Uterus (tissue), 3 donors: ENCODE measurements at regions not wholly inside any gene's neighbourhood (a gene's known extent, or its start where the extent isn't known, plus 50 kb on each side); places are given as distances from the start of the nearest gene placed in this dataset.

Source experiments
- DNase-seq, 2 donors: peaks; one replicate each; pipeline ENCODE4 v3.0.0-alpha.2; 2019 to 2020
- H3K27ac ChIP-seq, 2 donors: fragments of 200-600 bp; sonication (generic); 1 replicate in 1 of 2; 2 replicates in 1 of 2; pipeline ENCODE4 v1.5.1; 2016 to 2018
- H3K27me3 ChIP-seq, 2 donors: fragments of 200-600 bp; sonication (generic); one replicate each; pipeline ENCODE4 v1.5.1; 2018 to 2019; ENCODE audit warnings: control low read depth in 1 of 2
- H3K36me3 ChIP-seq, 2 donors: fragments of 200-600 bp; sonication (generic); one replicate each; pipeline ENCODE4 v1.5.1; 2019; ENCODE audit warnings: control low read depth in 1 of 2
- H3K4me1 ChIP-seq, 2 donors: fragments of 200-600 bp; sonication (generic); one replicate each; pipeline ENCODE4 v1.5.1; 2018 to 2019; ENCODE audit warnings: control low read depth in 1 of 2
- H3K4me3 ChIP-seq, 2 donors: fragments of 200-600 bp; sonication (generic); 1 replicate in 1 of 2; 2 replicates in 1 of 2; pipeline ENCODE4 v1.5.1; 2018 to 2019; ENCODE audit warnings: mild to moderate bottlenecking in 1 of 2
- H3K9me3 ChIP-seq, 2 donors: fragments of 200-600 bp; sonication (generic); one replicate each; pipeline ENCODE4 v1.5.1; 2019; ENCODE audit warnings: control low read depth in 1 of 2
- CTCF ChIP-seq, 4 experiments: fragments of 200-600 bp in 2 of 4; fragments of 450-650 bp in 2 of 4; sonication (generic) in 2 of 4; IDR thresholded peaks; one replicate each; pipeline ENCODE4 v1.5.1; 2016 to 2019; ENCODE audit warnings: antibody characterized with exemption in 4 of 4, mild to moderate bottlenecking in 2 of 4, moderate library complexity in 1 of 4
- POLR2A ChIP-seq, 2 donors: fragments of 450-650 bp; IDR thresholded peaks; one replicate each; pipeline ENCODE4 v1.6.1; 2016; ENCODE audit warnings: antibody characterized with exemption in 2 of 2, mild to moderate bottlenecking in 1 of 2, moderate library complexity in 1 of 2
- intact Hi-C: fragments of 100-400 bp; cut with DNase I; formaldehyde crosslinking; loops from one replicate; pipeline ENCODE4 v1.15.1; 2023; ENCODE audit warnings: low total_unique reads
- donor health status: DM: yes; HTN: yes; CAD: no.

GRCh38 chr2:203585516-203585915 lies 50.4 kb upstream of the RAPH1 start:
- TF ChIP-seq POLR2A (IDR thresholded peaks at IDR 0.05) (no peak), CTCF (IDR thresholded peaks at IDR 0.05) (no peak)
- H3K27me3 ChIP-seq: no peaks in the 10 kb centered on the region
- H3K9me3 ChIP-seq: no peaks in the 10 kb centered on the region
- intact Hi-C loops: no loop called here
- H3K4me1 ChIP-seq: no peaks in the 10 kb centered on the region
- H3K36me3 ChIP-seq: no peaks in the 10 kb centered on the region
- H3K4me3 ChIP-seq: no peak overlapping the region
- no peak overlapping the region for H3K27ac ChIP-seq
- no peak for DNase-seq

GRCh38 chr2:203586206-203586605 lies 51.1 kb upstream of the RAPH1 start:
- H3K27ac ChIP-seq: no peak overlapping the region
- no peak overlapping the region for H3K4me3 ChIP-seq
- intact Hi-C loops: no loop called here
- no peak for DNase-seq
- H3K36me3 ChIP-seq: no peaks in the 10 kb centered on the region
- no peaks in the 10 kb centered on the region for H3K9me3 ChIP-seq
- TF ChIP-seq POLR2A (IDR thresholded peaks at IDR 0.05): no peak
- no peak for TF ChIP-seq CTCF (IDR thresholded peaks at IDR 0.05)
- no peaks in the 10 kb centered on the region for H3K4me1 ChIP-seq
- no peaks in the 10 kb centered on the region for H3K27me3 ChIP-seq

- H3K4me1 ChIP-seq: no peaks in the 10 kb centered on the region
- no peak for TF ChIP-seq POLR2A (IDR thresholded peaks at IDR 0.05)
- TF ChIP-seq CTCF (IDR thresholded peaks at IDR 0.05): no peak
- no peak overlapping the region for H3K4me3 ChIP-seq
- H3K27me3 ChIP-seq: no peaks in the 10 kb centered on the region
- no peak for DNase-seq
- intact Hi-C loops: no loop called here
- H3K27ac ChIP-seq: no peak overlapping the region
- H3K36me3 ChIP-seq: no peaks in the 10 kb centered on the region
- no peaks in the 10 kb centered on the region for H3K9me3 ChIP-seq
Observed at GRCh38 chr2:203586696-203587095, 51.6 kb upstream of the RAPH1 start.

- no peak for TF ChIP-seq CTCF (IDR thresholded peaks at IDR 0.05)
- no peak for TF ChIP-seq POLR2A (IDR thresholded peaks at IDR 0.05)
- Histone ChIP-seq H3K36me3 (no peaks in the 10 kb centered on the region), H3K27ac (no peak overlapping the region), H3K9me3 (no peaks in the 10 kb centered on the region), H3K4me1 (no peaks in the 10 kb centered on the region), H3K27me3 (no peaks in the 10 kb centered on the region), H3K4me3 (no peak overlapping the region)
- intact Hi-C loops: no loop called here
- no peak for DNase-seq
Observed at GRCh38 chr2:203590496-203590895, 55.4 kb upstream of the RAPH1 start.

GRCh38 chr2:203591642-203592041 lies 56.5 kb upstream of the RAPH1 start:
- DNase-seq: no peak
- TF ChIP-seq POLR2A (IDR thresholded peaks at IDR 0.05): no peak
- no peak for TF ChIP-seq CTCF (IDR thresholded peaks at IDR 0.05)
- H3K27ac ChIP-seq: no peak overlapping the region
- H3K4me1 ChIP-seq: no peaks in the 10 kb centered on the region
- no peaks in the 10 kb centered on the region for H3K9me3 ChIP-seq
- no peaks in the 10 kb centered on the region for H3K27me3 ChIP-seq
- no peaks in the 10 kb centered on the region for H3K36me3 ChIP-seq
- intact Hi-C loops: no loop called here
- H3K4me3 ChIP-seq: no peak overlapping the region
